GM12875 (cell line): ENCODE measurements at regions not wholly inside any gene's neighbourhood (a gene's known extent, or its start where the extent isn't known, plus 50 kb on each side); places are given as distances from the start of the nearest gene placed in this dataset.

Source experiments
- H3K4me3 ChIP-seq: one replicate; pipeline ENCODE4 v1.5.1; 2011; ENCODE audit warnings: low read depth, low read length, control low read depth
- TF ChIP-seq, protein P1 (sequence below): IDR thresholded peaks from 2 replicates; pipeline ENCODE4 v1.5.1; 2011; ENCODE audit warnings: low read depth, mild to moderate bottlenecking, control low read depth, inconsistent platforms, low read length, moderate library complexity, borderline replicate concordance; ENCODE audit not compliant: insufficient read depth

DNA sequence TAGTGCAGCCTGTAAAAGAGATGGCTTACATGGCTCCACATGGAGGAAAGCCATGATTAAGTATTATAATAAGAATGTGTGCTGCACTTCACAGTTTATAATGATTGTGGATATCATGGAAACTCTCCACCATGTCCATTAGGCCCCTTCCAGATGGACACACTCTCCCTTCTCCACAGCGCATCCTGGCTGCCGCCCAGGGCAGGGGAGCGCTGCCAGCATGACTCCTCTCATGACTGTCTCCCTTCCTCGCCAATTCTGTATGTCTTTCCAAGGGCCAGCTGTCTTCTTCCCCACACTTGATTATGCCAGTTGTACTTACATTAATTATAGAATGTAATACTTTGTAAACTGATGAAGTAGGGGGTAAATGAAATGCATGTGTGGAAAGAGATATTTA is 259.3 kb upstream of the TMEM72 start:
- TF ChIP-seq, protein P1, sequence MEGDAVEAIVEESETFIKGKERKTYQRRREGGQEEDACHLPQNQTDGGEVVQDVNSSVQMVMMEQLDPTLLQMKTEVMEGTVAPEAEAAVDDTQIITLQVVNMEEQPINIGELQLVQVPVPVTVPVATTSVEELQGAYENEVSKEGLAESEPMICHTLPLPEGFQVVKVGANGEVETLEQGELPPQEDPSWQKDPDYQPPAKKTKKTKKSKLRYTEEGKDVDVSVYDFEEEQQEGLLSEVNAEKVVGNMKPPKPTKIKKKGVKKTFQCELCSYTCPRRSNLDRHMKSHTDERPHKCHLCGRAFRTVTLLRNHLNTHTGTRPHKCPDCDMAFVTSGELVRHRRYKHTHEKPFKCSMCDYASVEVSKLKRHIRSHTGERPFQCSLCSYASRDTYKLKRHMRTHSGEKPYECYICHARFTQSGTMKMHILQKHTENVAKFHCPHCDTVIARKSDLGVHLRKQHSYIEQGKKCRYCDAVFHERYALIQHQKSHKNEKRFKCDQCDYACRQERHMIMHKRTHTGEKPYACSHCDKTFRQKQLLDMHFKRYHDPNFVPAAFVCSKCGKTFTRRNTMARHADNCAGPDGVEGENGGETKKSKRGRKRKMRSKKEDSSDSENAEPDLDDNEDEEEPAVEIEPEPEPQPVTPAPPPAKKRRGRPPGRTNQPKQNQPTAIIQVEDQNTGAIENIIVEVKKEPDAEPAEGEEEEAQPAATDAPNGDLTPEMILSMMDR, result no peak

DNA sequence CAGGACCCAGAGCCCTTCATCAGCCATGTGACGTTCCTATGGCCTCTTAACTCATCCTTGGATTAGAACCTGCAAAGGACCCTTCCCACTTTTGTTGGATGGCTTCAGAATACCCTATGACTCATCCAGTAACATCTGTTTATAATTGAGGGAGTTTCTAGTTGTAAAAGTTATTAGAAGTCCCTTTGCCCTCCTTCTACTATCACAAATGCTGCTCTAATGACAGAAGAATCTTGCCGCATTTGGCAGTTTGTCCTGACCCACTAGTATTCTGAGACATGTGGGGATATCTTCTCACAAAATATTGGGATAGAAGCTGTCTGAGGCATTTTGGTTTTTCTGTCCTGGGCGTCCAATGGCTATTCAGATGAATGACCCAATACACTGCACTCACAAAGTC is 251.8 kb upstream of the TMEM72 start:
- TF ChIP-seq, protein P1, result no peak
- H3K4me3 ChIP-seq, result no peak overlapping the region

More for the DNA sequence above, 259.3 kb upstream of the TMEM72 start:
- H3K4me3 ChIP-seq, result no peak overlapping the region

DNA sequence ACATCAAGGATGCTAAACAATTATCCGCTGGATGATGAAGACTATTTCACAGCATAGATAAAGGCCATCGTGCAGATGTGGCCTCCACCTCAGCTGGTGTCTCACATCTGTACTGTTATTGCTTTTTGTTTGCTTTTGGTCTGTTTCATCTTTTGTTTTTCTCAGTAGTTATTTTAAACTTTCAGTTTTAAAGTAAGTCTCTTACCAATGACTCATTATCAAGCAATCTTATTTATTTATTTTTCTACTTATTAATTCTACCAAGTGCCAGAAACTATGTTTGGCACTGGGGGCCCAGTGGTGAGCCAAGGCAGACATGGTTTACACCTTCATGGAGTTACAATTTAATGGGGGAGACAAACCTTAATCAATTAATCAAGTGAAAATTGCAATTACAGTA is 250.9 kb upstream of the TMEM72 start:
- no peak overlapping the region for H3K4me3 ChIP-seq
- TF ChIP-seq, protein P1, result no peak

DNA sequence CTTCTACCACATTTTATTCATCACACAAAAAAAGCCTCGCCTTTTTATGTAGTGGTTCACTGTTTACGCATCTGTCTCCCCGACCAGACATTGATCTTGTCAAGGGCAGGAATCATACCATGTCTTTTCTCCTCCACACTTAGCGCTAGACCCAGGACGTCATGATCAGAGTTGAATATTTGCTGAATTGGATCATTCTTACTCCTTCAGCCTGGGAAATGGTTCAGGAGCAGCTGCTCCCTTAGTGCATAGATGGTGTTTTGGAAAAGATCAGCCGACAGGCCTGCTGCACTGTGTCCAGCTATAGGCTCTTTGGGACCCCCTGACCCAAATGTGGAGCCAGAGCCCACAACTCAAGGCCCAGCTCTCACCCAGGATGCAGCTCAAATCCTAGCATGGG is 249.1 kb upstream of the TMEM72 start:
- TF ChIP-seq, protein P1, result no peak
- no peak overlapping the region for H3K4me3 ChIP-seq

DNA sequence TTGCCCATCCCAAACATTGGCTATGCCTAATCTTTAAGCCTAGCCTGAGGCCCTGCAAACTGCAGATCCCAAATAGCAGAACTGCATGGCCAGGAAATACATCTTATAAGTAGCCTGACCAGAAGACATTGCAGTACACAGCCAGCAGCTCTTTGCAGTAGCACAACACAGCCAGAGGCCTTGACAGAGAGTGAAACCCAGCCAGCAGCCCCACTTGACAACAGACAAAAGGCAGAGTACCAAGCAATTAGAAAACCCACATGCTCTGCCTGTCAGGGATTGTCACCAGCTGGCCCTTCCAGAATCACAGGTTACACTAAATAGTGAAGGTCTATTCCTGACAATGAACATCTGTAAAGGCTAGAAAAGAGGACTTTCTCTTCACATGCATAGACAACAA is 242.8 kb upstream of the TMEM72 start:
- TF ChIP-seq, protein P1, result no peak
- H3K4me3 ChIP-seq, result no peak overlapping the region

DNA sequence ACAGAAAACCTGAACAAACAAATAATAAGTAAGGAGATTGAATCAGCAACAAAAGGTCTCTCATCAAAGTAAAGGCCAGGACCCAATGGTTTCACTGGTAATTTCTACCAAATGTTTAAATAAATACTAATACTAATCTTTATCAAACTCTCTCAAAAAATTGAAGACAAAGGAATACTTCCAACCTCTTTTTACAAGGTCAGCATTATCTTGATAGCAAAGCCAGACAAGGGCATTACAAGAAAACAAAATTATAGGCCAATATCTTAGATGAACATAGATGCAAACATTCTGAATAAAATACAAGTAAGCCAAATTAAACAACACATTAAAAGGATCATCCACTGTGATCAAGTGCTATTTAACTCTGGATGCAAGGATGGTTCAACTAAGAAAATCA is 239.8 kb upstream of the TMEM72 start:
- no peak overlapping the region for H3K4me3 ChIP-seq
- TF ChIP-seq, protein P1, result no peak

DNA sequence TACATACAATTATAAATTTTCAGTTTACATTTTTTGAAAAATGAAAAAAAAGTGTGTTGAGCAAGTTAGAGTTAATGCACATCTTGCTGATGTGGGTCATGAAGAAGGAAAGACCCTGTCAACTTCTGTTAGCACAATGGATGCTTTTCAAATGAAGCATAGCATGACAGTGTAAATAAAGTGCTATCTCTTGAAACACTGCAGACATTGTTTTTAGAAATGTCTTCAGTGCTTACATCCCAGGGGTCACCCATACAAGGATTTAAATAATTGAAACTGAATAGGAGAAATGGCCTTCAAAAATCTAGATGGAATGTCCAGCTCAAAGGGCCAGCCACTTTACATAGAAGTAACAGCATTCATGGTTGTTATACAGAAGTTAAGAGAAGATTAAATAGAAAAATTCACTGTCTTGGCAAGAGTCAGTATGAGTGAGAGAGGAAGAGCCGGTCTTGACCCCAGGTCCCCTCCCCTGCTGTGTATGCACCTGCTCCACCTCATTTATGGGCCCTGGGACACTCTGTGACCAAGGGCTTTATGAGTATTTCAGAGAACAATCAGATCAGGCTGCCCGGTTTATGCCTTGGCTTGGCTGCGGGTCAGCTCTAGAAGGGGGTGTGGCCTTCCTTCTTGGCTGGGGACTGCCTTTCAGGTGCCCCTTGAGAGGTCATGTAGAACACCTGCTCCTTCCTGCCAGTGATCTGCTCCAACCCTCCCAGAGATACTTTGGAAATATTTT is 237.7 kb upstream of the TMEM72 start:
- H3K4me3 ChIP-seq, result no peak overlapping the region
- TF ChIP-seq, protein P1, result no peak
